Body of pancreas (tissue), 4 donors: ENCODE measurements at regions not wholly inside any gene's neighbourhood (a gene's known extent, or its start where the extent isn't known, plus 50 kb on each side); places are given as distances from the start of the nearest gene placed in this dataset.
A peak's percentile ranks its signal among the peaks of the same experiment; 100 is the strongest.

ENCODE experiments used
- ATAC-seq: fragments of 150-250 bp; one replicate; pipeline ENCODE4 v1.9.1; 2016
- DNase-seq, 4 donors: peaks; one replicate each; pipeline ENCODE4 v3.0.0-alpha.2; 2019
- H3K27ac ChIP-seq, 4 donors: fragments of 200-600 bp; sonication (generic); 1 replicate in 3 of 4; 2 replicates in 1 of 4; pipeline versions ENCODE4 v1.5.1 to v1.6.1; 2016 to 2019; ENCODE audit warnings: mild to moderate bottlenecking in 1 of 4, mixed read lengths in 1 of 4, moderate library complexity in 1 of 4
- H3K27me3 ChIP-seq, 2 donors: fragments of 200-600 bp; sonication (generic); one replicate each; pipeline ENCODE4 v1.6.0; 2016; ENCODE audit warnings: mild to moderate bottlenecking in 1 of 2
- H3K36me3 ChIP-seq, 2 donors: fragments of 200-600 bp; sonication (generic); replicated peaks in 1 of 2; 2 replicates each; pipeline ENCODE4 v1.5.1; 2016; ENCODE audit warnings: low read depth in 2 of 2; ENCODE audit not compliant: insufficient read depth in 1 of 2
- H3K4me1 ChIP-seq: fragments of 200-600 bp; sonication (generic); one replicate; pipeline ENCODE4 v1.6.0; 2016
- H3K4me3 ChIP-seq, 2 donors: fragments of 200-600 bp; sonication (generic); 1 replicate in 1 of 2; 2 replicates in 1 of 2; pipeline ENCODE4 v1.5.1; 2016 to 2019
- H3K9me3 ChIP-seq, 3 donors: fragments of 200-600 bp; sonication (generic); 1 replicate in 2 of 3; 2 replicates in 1 of 3; pipeline ENCODE4 v1.5.1; 2016
- CTCF ChIP-seq, 7 experiments: fragments of 450-650 bp in 4 of 7; fragments of 200-600 bp in 3 of 7; sonication (generic) in 3 of 7; IDR thresholded peaks; one replicate each; pipeline ENCODE4 v1.5.1; 2016 to 2019; ENCODE audit warnings: antibody characterized with exemption in 7 of 7
- POLR2A ChIP-seq, 3 donors: fragments of 450-650 bp; IDR thresholded peaks; one replicate each; pipeline ENCODE4 v1.6.1; 2016; ENCODE audit warnings: antibody characterized with exemption in 3 of 3, mild to moderate bottlenecking in 2 of 3
- WGBS, 2 donors: methylation state at CpG; one replicate each; pipeline ENCODE4 v1.1.5; 2017; 5-methylcytosine and 5-hydroxymethylcytosine counted together
- intact Hi-C: fragments of 100-400 bp; cut with DNase I; formaldehyde crosslinking; loops from one replicate; pipeline ENCODE4 v1.15.1; 2023

GRCh38 chr2:138227195-138227594, 262.9 kb downstream of the HNMT start:
- H3K9me3 ChIP-seq = no peaks in the 10 kb centered on the region
- no peaks in the 10 kb centered on the region for H3K36me3 ChIP-seq
- ATAC-seq (peak; percentile 12), DNase-seq (no peak)
- no peaks in the 10 kb centered on the region for H3K27me3 ChIP-seq
- peaks cover 16% of the 10 kb centered on the region for H3K4me1 ChIP-seq
- intact Hi-C loops = no loop called here
- TF ChIP-seq POLR2A (IDR thresholded peaks at IDR 0.05) (no peak), CTCF (IDR thresholded peaks at IDR 0.05) (no peak)
- no peak overlapping the region for H3K27ac ChIP-seq
- H3K4me3 ChIP-seq = no peak overlapping the region

GRCh38 chr2:138228101-138228500, 263.8 kb downstream of the HNMT start:
- H3K36me3 ChIP-seq = no peaks in the 10 kb centered on the region
- H3K4me3 ChIP-seq = no peak overlapping the region
- no peaks in the 10 kb centered on the region for H3K27me3 ChIP-seq
- H3K9me3 ChIP-seq = no peaks in the 10 kb centered on the region
- WGBS, 2 donors = 38 to 41% methylated on average over 2 of the region's 2 CpGs
- no peak for ATAC-seq
- no peak for DNase-seq
- intact Hi-C loops = no loop called here
- no peak for TF ChIP-seq CTCF (IDR thresholded peaks at IDR 0.05)
- no peak for TF ChIP-seq POLR2A (IDR thresholded peaks at IDR 0.05)
- H3K4me1 ChIP-seq = peaks cover 16% of the 10 kb centered on the region
- H3K27ac ChIP-seq = no peak overlapping the region

- WGBS, 2 donors = 87 to 91% methylated on average over 2 of the region's 2 CpGs
- Histone ChIP-seq H3K36me3 (no peaks in the 10 kb centered on the region), H3K4me3 (no peak overlapping the region), H3K9me3 (no peaks in the 10 kb centered on the region), H3K27me3 (no peaks in the 10 kb centered on the region), H3K4me1 (no peaks in the 10 kb centered on the region), H3K27ac (no peak overlapping the region)
- TF ChIP-seq CTCF (IDR thresholded peaks at IDR 0.05) (no peak), POLR2A (IDR thresholded peaks at IDR 0.05) (no peak)
- intact Hi-C loops = no loop called here
- ATAC-seq (no peak), DNase-seq (no peak)
Measured at GRCh38 chr2:138234265-138234664, 267.3 kb upstream of the SPOPL start.

GRCh38 chr2:138235041-138235440, 266.5 kb upstream of the SPOPL start:
- no peak overlapping the region for H3K27ac ChIP-seq
- H3K9me3 ChIP-seq = no peaks in the 10 kb centered on the region
- no peaks in the 10 kb centered on the region for H3K36me3 ChIP-seq
- H3K27me3 ChIP-seq = no peaks in the 10 kb centered on the region
- intact Hi-C loops = no loop called here
- TF ChIP-seq CTCF (IDR thresholded peaks at IDR 0.05) (no peak), POLR2A (IDR thresholded peaks at IDR 0.05) (no peak)
- WGBS, 2 donors = 93 to 99% methylated on average over 2 of the region's 2 CpGs
- DNase-seq = no peak
- H3K4me1 ChIP-seq = no peaks in the 10 kb centered on the region
- ATAC-seq = no peak
- H3K4me3 ChIP-seq = no peak overlapping the region

GRCh38 chr2:138236142-138236541, 265.4 kb upstream of the SPOPL start:
- Histone ChIP-seq H3K27ac (no peak overlapping the region), H3K4me3 (no peak overlapping the region), H3K4me1 (no peaks in the 10 kb centered on the region), H3K9me3 (no peaks in the 10 kb centered on the region), H3K36me3 (no peaks in the 10 kb centered on the region), H3K27me3 (no peaks in the 10 kb centered on the region)
- intact Hi-C loops = no loop called here
- TF ChIP-seq POLR2A (IDR thresholded peaks at IDR 0.05) (no peak), CTCF (IDR thresholded peaks at IDR 0.05) (no peak)
- DNase-seq (no peak), ATAC-seq (no peak)
- 90 to 95% methylated on average over 6 of the region's 6 CpGs for WGBS, 2 donors
